PC-9 (cell line): ENCODE measurements at regions not wholly inside any gene's neighbourhood (a gene's known extent, or its start where the extent isn't known, plus 50 kb on each side); places are given as distances from the start of the nearest gene placed in this dataset.

Source experiments
- BruUV-seq: library from RNA; stranded (reverse); fragments of 400-500 nt; replicated peaks from 2 replicates; lab custom pipeline; 2021; lab: Mats Ljungman, UMichigan
- CTCF ChIA-PET: fragments of 300-600 bp; sonication (Branson Sonifier 250); formaldehyde crosslinking; loops from one replicate; lab custom pipeline; 2022; ENCODE audit warnings: antibody characterized with exemption; lab: Charles Lee
- POLR2A ChIA-PET: fragments of 300-600 bp; sonication (Branson Sonifier 250); formaldehyde crosslinking; loops from one replicate; lab custom pipeline; 2022; ENCODE audit warnings: antibody characterized with exemption; ENCODE audit not compliant: unreplicated experiment; lab: Charles Lee
- DNase-seq, 2 experiments: peaks; one replicate each; pipeline versions ENCODE4 v3.0.0 to v3.0.0-alpha.2; 2015 to 2022; ENCODE audit warnings: mixed read lengths in 1 of 2
- H2AFZ ChIP-seq: fragments of 200-600 bp; sonication (generic); 2 replicates; pipeline ENCODE4 v1.8.1; 2017; ENCODE audit warnings: antibody characterized with exemption
- H3F3A ChIP-seq: fragments of 200-600 bp; sonication (generic); 2 replicates; pipeline ENCODE4 v1.8.1; 2017; ENCODE audit warnings: antibody characterized with exemption, mild to moderate bottlenecking, low read depth; ENCODE audit not compliant: insufficient read depth
- H3K27ac ChIP-seq: fragments of 200-600 bp; sonication (generic); 2 replicates; pipeline ENCODE4 v1.6.1; 2016; ENCODE audit warnings: mixed run types
- H3K27me3 ChIP-seq: fragments of 200-600 bp; sonication (generic); 2 replicates; pipeline ENCODE4 v1.6.1; 2016; ENCODE audit warnings: low read depth, mixed run types; ENCODE audit not compliant: insufficient read depth
- H3K36me3 ChIP-seq: fragments of 200-600 bp; sonication (generic); 2 replicates; pipeline ENCODE4 v1.6.1; 2016; ENCODE audit warnings: low read depth, mixed run types
- H3K4me1 ChIP-seq: fragments of 200-600 bp; sonication (generic); replicated peaks from 2 replicates; pipeline ENCODE4 v1.6.1; 2016; ENCODE audit warnings: mixed run types; ENCODE audit not compliant: insufficient read depth
- H3K4me2 ChIP-seq: fragments of 200-600 bp; sonication (generic); 2 replicates; pipeline ENCODE4 v1.6.1; 2017; ENCODE audit warnings: mixed run types
- H3K4me3 ChIP-seq: fragments of 200-600 bp; sonication (generic); 2 replicates; pipeline ENCODE4 v1.6.1; 2016; ENCODE audit warnings: mixed run types
- H3K79me2 ChIP-seq: fragments of 200-600 bp; sonication (generic); 2 replicates; pipeline ENCODE4 v1.6.1; 2017; ENCODE audit warnings: low read depth, mixed run types
- H3K9me2 ChIP-seq: fragments of 200-600 bp; sonication (generic); 2 replicates; pipeline ENCODE4 v1.8.1; 2017; ENCODE audit warnings: mild to moderate bottlenecking; ENCODE audit not compliant: insufficient read depth
- H3K9me3 ChIP-seq: fragments of 200-600 bp; sonication (generic); 2 replicates; pipeline ENCODE4 v1.8.1; 2016; ENCODE audit warnings: low read depth; ENCODE audit not compliant: insufficient read depth
- H4K20me1 ChIP-seq: fragments of 200-600 bp; sonication (generic); 2 replicates; pipeline ENCODE4 v1.8.1; 2017; ENCODE audit not compliant: insufficient read depth
- EZH2 ChIP-seq: fragments of 200-600 bp; sonication (generic); IDR thresholded peaks from 2 replicates; pipeline ENCODE4 v1.8.0; 2017; ENCODE audit warnings: antibody characterized with exemption, low read depth
- intact Hi-C: fragments of 100-400 bp; cut with micrococcal nuclease; formaldehyde crosslinking; loops from one replicate; pipeline ENCODE4 v1.10.0; 2022; ENCODE audit not compliant: unreplicated experiment
- TF ChIP-seq, protein P1 (sequence below): fragments of 200-600 bp; sonication (generic); conservative IDR thresholded peaks from 2 replicates; pipeline ENCODE4 v1.6.1; 2017; ENCODE audit warnings: mixed run types, antibody characterized with exemption, mild to moderate bottlenecking, moderate library complexity

- CTCF ChIA-PET = no interaction called here
- Histone ChIP-seq H3K9me2 (no peaks in the 10 kb centered on the region), H2AFZ (no peak overlapping the region), H3K36me3 (no peaks in the 10 kb centered on the region), H4K20me1 (no peaks in the 10 kb centered on the region), H3K27me3 (no peaks in the 10 kb centered on the region), H3K4me3 (no peak overlapping the region), H3K27ac (no peak overlapping the region), H3K79me2 (no peaks in the 10 kb centered on the region), H3K9me3 (peaks cover 6% of the 10 kb centered on the region; the same call in 1 of the 2 replicates), H3K4me1 (no peaks in the 10 kb centered on the region), H3F3A (no peaks in the 10 kb centered on the region), H3K4me2 (no peak overlapping the region)
- BruUV-seq = no TSS peak
- no peak for TF ChIP-seq EZH2
- TF ChIP-seq, protein P1, sequence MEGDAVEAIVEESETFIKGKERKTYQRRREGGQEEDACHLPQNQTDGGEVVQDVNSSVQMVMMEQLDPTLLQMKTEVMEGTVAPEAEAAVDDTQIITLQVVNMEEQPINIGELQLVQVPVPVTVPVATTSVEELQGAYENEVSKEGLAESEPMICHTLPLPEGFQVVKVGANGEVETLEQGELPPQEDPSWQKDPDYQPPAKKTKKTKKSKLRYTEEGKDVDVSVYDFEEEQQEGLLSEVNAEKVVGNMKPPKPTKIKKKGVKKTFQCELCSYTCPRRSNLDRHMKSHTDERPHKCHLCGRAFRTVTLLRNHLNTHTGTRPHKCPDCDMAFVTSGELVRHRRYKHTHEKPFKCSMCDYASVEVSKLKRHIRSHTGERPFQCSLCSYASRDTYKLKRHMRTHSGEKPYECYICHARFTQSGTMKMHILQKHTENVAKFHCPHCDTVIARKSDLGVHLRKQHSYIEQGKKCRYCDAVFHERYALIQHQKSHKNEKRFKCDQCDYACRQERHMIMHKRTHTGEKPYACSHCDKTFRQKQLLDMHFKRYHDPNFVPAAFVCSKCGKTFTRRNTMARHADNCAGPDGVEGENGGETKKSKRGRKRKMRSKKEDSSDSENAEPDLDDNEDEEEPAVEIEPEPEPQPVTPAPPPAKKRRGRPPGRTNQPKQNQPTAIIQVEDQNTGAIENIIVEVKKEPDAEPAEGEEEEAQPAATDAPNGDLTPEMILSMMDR = no peak
- no peak for DNase-seq
- POLR2A ChIA-PET = no interaction called here
- intact Hi-C loops = no loop called here
These were observed 315.8 kb upstream of the LRRC4C start for GRCh38 chr11:41775296-41775695.

DNA sequence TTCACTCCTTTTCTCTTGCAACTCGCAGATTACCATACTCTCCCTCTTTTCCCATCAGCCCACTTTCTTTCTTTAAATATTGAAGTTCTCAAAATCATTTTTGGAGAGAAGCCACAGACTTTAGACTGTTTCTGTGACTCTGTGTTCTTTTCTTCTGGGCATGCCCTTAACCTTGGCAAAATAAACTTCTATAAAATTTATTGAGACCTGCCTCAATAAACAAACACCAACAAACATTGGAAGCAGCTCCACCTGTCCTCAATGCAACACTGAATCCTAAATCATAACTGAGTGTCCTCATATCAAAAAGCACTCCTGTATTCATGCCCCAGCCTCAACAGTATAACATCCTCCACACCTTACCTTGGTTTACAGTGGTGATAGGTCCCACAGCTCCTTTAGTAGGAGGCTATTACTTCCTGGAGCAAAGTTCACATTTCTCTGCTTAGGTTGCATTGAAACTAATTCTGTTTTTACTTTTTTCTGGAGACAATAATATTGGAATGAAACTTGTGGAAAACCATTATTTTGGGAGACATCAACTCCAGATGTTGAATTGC, 320.0 kb upstream of the LRRC4C start:
- Histone ChIP-seq H3K27me3 (no peaks in the 10 kb centered on the region), H3K79me2 (no peaks in the 10 kb centered on the region), H2AFZ (no peak overlapping the region), H3K4me3 (no peak overlapping the region), H3K9me2 (no peaks in the 10 kb centered on the region), H3F3A (peaks cover 5% of the 10 kb centered on the region; the same call in 1 of the 2 replicates), H3K36me3 (no peaks in the 10 kb centered on the region), H4K20me1 (no peaks in the 10 kb centered on the region), H3K4me2 (no peak overlapping the region), H3K9me3 (peaks cover 11% of the 10 kb centered on the region; the same call in 1 of the 2 replicates), H3K27ac (no peak overlapping the region), H3K4me1 (peaks cover 3% of the 10 kb centered on the region; the same call in 1 of the 2 replicates)
- TF ChIP-seq, protein P1 = no peak
- no peak for TF ChIP-seq EZH2
- intact Hi-C loops = no loop called here
- CTCF ChIA-PET = no interaction called here
- no TSS peak for BruUV-seq
- POLR2A ChIA-PET = no interaction called here
- no peak for DNase-seq

- Histone ChIP-seq H3K36me3 (no peaks in the 10 kb centered on the region), H4K20me1 (no peaks in the 10 kb centered on the region), H3K4me1 (peaks cover 23% of the 10 kb centered on the region), H3K9me2 (no peaks in the 10 kb centered on the region), H3K4me3 (no peak overlapping the region), H3K27ac (no peak overlapping the region), H2AFZ (no peak overlapping the region), H3K79me2 (no peaks in the 10 kb centered on the region), H3K9me3 (peaks cover 5% of the 10 kb centered on the region; the same call in 1 of the 2 replicates), H3K4me2 (no peak overlapping the region), H3K27me3 (no peaks in the 10 kb centered on the region), H3F3A (peaks cover 11% of the 10 kb centered on the region; the same call in 1 of the 2 replicates)
- DNase-seq = no peak
- no TSS peak for BruUV-seq
- intact Hi-C loops = no loop called here
- TF ChIP-seq, protein P1 = no peak
- TF ChIP-seq EZH2 = no peak
- POLR2A ChIA-PET = no interaction called here
- CTCF ChIA-PET = no interaction called here
These were observed 322.0 kb upstream of the LRRC4C start for GRCh38 chr11:41781441-41781840.
